ENCODE measurements at regions not wholly inside any gene's neighbourhood (a gene's known extent, or its start where the extent isn't known, plus 50 kb on each side); places are given as distances from the start of the nearest gene placed in this dataset.

GRCh38 chr7:91694351-91694841 is 186.1 kb downstream of the MTERF1 start:
- CTCF ChIA-PET = interaction anchor here (0.9 to 1.0 kb wide), 2 partner anchors 9 to 98 kb away, joined by 3 read pairs; no protein-coding TSS in a partner anchor
- no peak for TF ChIP-seq CTCF (IDR thresholded peaks at IDR 0.05; ENCODE audit: control extremely low read depth, extremely low read depth, low read depth, missing control alignments)
- no peak for DNase-seq (ENCODE audit: extremely low spot score)
- POLR2A ChIA-PET = no interaction called here

- no peak for TF ChIP-seq CTCF (IDR thresholded peaks at IDR 0.05; ENCODE audit: control extremely low read depth, extremely low read depth, low read depth, missing control alignments)
- ChIA-PET CTCF (no interaction called here), POLR2A (no interaction called here)
- no peak for DNase-seq (ENCODE audit: extremely low spot score)
These were observed 169.6 kb downstream of the MTERF1 start for GRCh38 chr7:91710881-91711280.

- DNase-seq (ENCODE audit: extremely low spot score) = no peak
- ChIA-PET CTCF (no interaction called here), POLR2A (no interaction called here)
- TF ChIP-seq CTCF (IDR thresholded peaks at IDR 0.05; ENCODE audit: control extremely low read depth, extremely low read depth, low read depth, missing control alignments) = no peak
These were observed 166.8 kb downstream of the MTERF1 start for GRCh38 chr7:91713669-91714068.

GRCh38 chr7:91717681-91718470 is 162.6 kb downstream of the MTERF1 start:
- ChIA-PET CTCF (no interaction called here), POLR2A (no interaction called here)
- no peak for DNase-seq (ENCODE audit: extremely low spot score)

GRCh38 chr7:91719008-91719407 is 161.5 kb downstream of the MTERF1 start:
- DNase-seq (ENCODE audit: extremely low spot score) = no peak
- TF ChIP-seq CTCF (IDR thresholded peaks at IDR 0.05; ENCODE audit: control extremely low read depth, extremely low read depth, low read depth, missing control alignments) = no peak
- POLR2A ChIA-PET = no interaction called here
- CTCF ChIA-PET = no interaction called here

More at GRCh38 chr7:91717681-91718470, 162.6 kb downstream of the MTERF1 start:
- TF ChIP-seq CTCF (IDR thresholded peaks at IDR 0.05; ENCODE audit: control extremely low read depth, extremely low read depth, low read depth, missing control alignments) = no peak

GRCh38 chr7:91720260-91720937 is 160.1 kb downstream of the MTERF1 start:
- ChIA-PET POLR2A (no interaction called here), CTCF (no interaction called here)
- TF ChIP-seq CTCF (IDR thresholded peaks at IDR 0.05; ENCODE audit: control extremely low read depth, extremely low read depth, low read depth, missing control alignments) = no peak
- DNase-seq (ENCODE audit: extremely low spot score) = no peak

Data from GM10248 (cell line).